Activated naive CD8-positive, alpha-beta T cell (primary cell): ENCODE measurements at regions not wholly inside any gene's neighbourhood (a gene's known extent, or its start where the extent isn't known, plus 50 kb on each side); places are given as distances from the start of the nearest gene placed in this dataset.

Source experiments
- H3K27ac Mint-ChIP-seq: one replicate; pipeline ENCODE4 v1.8.0; 2021; ENCODE audit warnings: mixed read lengths
- H3K27me3 Mint-ChIP-seq: one replicate; pipeline ENCODE4 v1.8.0; 2021; ENCODE audit warnings: mixed read lengths
- H3K36me3 Mint-ChIP-seq: one replicate; pipeline ENCODE4 v1.8.0; 2021; ENCODE audit warnings: mixed read lengths
- H3K4me1 Mint-ChIP-seq: one replicate; pipeline ENCODE4 v1.8.0; 2021; ENCODE audit warnings: low read depth, mixed read lengths
- H3K4me3 Mint-ChIP-seq: one replicate; pipeline ENCODE4 v1.8.0; 2021; ENCODE audit warnings: mild to moderate bottlenecking, mixed read lengths
- H3K9me3 Mint-ChIP-seq: one replicate; pipeline ENCODE4 v1.8.0; 2021; ENCODE audit warnings: low read depth, mixed read lengths

DNA sequence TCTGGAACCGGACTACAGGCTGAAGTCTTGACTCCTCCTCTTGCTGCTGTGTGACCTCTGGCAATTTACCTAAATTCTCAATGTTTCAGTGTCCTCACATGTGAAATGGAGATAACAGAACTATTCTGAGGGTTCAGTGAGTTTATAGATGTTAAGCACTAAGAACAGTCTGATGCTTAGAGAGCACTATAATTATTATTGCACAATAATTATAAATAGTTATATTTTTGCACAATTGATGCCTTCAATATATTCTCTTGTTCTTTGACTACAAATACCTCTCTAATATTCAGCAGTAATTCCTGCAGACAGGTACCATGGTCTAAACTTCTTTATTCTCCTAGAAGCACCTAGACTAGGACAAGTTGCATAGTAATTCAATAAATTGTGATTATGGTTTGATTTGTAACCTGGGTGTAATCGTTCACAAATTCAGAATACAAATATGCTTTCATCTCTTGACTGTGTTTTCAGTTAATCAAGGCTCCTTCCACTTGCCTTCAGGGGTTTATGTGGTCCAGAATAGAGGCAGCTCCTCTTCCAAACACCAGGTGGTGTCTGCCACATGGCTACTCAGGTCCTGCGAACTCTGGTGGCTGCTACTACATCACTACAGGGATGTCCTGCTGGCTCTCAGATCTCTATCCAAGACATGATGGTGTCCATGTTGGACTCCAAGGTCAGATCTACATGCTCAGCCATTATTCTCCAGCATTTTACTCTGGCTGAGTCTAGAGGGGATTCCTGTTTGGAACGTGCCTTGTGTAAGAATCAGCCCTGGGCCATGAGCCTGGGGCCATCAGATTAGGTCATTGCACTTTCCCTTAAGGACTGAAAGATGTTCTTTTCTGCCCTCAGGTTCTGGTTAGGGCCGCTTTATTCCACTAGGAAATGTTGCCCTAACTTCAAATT is 103.4 kb downstream of the QRFPR start:
- H3K27me3 Mint-ChIP-seq, result peaks cover 5% of the 10 kb centered on the region
- H3K9me3 Mint-ChIP-seq, result no peaks in the 10 kb centered on the region
- H3K4me1 Mint-ChIP-seq, result peaks cover 10% of the 10 kb centered on the region
- H3K27ac Mint-ChIP-seq, result no peak overlapping the region
- no peak overlapping the region for H3K4me3 Mint-ChIP-seq
- no peaks in the 10 kb centered on the region for H3K36me3 Mint-ChIP-seq

DNA sequence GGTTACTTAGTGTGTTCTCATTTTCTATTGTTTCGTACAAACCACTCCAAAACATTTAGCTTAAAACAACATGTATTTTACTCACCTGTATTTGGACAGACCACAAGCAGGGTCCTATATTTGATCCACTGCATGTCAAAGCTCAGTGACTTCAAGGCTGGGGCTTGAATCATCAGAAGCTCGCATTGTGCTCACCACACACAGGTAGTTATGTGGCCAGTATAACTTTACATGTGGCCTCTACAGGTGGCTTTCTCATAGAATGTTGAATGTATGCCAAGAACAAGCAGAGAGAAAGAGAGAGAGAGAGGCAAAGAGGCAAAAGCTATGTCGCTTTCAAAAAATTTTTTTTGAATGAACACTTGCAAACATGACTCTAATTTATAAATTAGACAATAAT is 107.6 kb downstream of the QRFPR start:
- Mint-ChIP-seq H3K36me3 (no peaks in the 10 kb centered on the region), H3K9me3 (no peaks in the 10 kb centered on the region), H3K27me3 (peaks cover 5% of the 10 kb centered on the region), H3K27ac (no peak overlapping the region), H3K4me3 (no peak overlapping the region), H3K4me1 (peaks cover 11% of the 10 kb centered on the region)

DNA sequence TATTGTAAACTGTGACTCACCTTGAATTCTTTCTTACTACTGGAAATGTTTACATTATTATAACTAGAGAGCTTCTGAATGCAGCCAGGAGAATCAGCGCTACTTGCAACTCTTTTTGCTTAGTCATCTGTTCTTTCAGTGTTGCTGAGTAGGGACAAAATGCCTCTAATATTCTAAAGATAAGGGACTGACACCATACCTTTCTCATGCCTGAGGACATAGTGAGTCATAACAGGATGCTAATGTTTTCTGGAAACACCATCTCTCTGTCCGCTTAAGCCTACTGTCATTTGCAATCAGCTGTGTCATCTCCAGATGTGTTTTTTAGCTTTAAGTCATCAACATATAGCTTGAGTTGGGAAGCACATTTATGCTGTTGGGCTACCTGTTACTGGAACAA is 108.3 kb downstream of the QRFPR start:
- Mint-ChIP-seq H3K27ac (no peak overlapping the region), H3K27me3 (peaks cover 3% of the 10 kb centered on the region), H3K9me3 (no peaks in the 10 kb centered on the region), H3K4me1 (peaks cover 11% of the 10 kb centered on the region), H3K4me3 (no peak overlapping the region), H3K36me3 (no peaks in the 10 kb centered on the region)

DNA sequence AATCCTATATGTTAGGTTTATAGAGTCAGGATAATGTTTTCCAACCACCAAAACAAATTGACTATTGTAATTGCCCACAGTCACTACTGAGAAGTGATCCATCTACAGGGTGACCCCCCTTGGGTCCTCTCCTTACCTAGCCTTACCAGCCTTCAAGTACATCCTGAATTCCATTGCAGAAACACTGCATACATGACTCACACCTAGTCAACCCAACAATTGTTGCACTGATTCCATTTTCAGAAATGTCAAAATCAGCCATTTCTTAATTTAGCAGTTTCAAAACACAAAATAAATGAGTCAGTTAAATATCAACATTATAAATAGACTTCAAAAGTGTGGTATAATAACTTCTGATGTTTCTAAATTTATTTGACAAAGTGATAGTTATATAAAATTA is 106.3 kb upstream of the TNIP3 start:
- Mint-ChIP-seq H3K4me1 (peaks cover 11% of the 10 kb centered on the region), H3K27ac (no peak overlapping the region), H3K36me3 (no peaks in the 10 kb centered on the region), H3K9me3 (no peaks in the 10 kb centered on the region), H3K27me3 (no peaks in the 10 kb centered on the region), H3K4me3 (no peak overlapping the region)

DNA sequence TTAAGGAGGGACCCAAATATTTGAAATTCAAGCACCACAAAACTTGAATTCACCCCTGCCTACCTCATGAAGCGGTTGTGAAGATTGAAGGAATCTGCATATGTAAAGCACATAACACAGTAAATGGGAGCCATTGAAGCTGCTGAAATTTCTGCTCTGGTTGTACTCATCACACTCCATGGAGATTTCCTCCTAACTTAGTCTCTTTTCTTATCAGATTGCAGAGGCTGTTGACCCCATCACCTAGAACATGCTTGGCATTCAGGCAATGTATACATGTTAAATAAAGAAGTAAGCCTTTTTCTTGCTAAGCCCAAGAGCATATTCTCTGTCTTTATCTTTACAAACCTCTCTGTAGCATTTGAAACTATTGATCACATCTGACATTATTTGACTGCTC is 104.9 kb upstream of the TNIP3 start:
- no peaks in the 10 kb centered on the region for H3K9me3 Mint-ChIP-seq
- no peaks in the 10 kb centered on the region for H3K27me3 Mint-ChIP-seq
- H3K4me3 Mint-ChIP-seq, result no peak overlapping the region
- H3K4me1 Mint-ChIP-seq, result peaks cover 11% of the 10 kb centered on the region
- no peak overlapping the region for H3K27ac Mint-ChIP-seq
- H3K36me3 Mint-ChIP-seq, result no peaks in the 10 kb centered on the region

DNA sequence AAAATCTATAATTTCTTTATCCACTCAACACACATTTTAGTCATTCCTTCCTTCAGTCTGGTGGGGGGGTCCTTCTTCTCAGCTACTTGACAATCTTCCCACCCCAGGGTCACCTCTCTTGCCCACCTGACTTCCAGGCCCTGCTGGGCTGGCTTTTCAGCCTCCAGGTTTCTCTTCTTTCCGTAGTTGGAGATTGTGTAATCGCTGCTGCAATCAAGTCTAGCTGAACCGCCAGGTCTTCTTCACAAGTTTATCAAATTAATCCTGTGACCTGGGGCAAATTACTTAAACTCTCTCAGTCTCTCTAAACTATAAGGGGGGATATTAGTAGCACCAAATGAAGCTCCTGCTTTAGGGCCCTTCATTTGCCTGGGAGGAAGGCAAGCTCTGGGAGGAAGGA is 102.9 kb upstream of the TNIP3 start:
- H3K27me3 Mint-ChIP-seq, result no peaks in the 10 kb centered on the region
- no peak overlapping the region for H3K27ac Mint-ChIP-seq
- H3K9me3 Mint-ChIP-seq, result no peaks in the 10 kb centered on the region
- no peak overlapping the region for H3K4me3 Mint-ChIP-seq
- no peaks in the 10 kb centered on the region for H3K4me1 Mint-ChIP-seq
- no peaks in the 10 kb centered on the region for H3K36me3 Mint-ChIP-seq

DNA sequence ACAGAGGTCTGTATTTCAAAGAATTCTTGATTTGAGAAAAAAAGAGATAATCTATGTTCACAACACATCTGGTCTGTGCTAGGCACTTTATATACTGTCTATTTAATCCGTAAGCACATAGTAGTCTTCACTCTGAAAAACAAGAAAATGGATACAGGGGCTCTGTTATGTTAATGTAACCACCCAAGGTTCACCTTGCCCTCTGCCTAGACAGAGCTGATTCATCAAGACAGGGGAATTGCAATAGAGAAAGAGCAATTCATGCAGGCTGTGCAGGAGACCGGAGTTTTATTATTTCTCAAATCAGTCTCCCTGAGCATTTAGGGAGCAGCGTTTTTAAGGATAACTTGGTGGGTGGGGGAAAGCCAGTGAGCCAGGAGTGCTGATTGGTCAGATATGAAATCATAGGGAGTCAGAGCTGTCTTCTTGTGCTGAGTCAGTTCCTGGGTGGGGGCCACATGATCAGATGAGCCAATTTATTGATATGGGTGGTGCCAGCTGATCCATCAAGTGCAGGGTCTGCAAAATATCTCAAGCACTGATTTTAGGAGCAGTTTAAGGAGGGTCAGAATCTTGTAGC is 92.9 kb upstream of the TNIP3 start:
- Mint-ChIP-seq H3K27ac (peak overlapping the region; percentile 82), H3K4me3 (peak overlapping the region; percentile 46), H3K4me1 (peaks cover 48% of the 10 kb centered on the region), H3K9me3 (no peaks in the 10 kb centered on the region), H3K36me3 (peaks cover 3% of the 10 kb centered on the region), H3K27me3 (no peaks in the 10 kb centered on the region)

DNA sequence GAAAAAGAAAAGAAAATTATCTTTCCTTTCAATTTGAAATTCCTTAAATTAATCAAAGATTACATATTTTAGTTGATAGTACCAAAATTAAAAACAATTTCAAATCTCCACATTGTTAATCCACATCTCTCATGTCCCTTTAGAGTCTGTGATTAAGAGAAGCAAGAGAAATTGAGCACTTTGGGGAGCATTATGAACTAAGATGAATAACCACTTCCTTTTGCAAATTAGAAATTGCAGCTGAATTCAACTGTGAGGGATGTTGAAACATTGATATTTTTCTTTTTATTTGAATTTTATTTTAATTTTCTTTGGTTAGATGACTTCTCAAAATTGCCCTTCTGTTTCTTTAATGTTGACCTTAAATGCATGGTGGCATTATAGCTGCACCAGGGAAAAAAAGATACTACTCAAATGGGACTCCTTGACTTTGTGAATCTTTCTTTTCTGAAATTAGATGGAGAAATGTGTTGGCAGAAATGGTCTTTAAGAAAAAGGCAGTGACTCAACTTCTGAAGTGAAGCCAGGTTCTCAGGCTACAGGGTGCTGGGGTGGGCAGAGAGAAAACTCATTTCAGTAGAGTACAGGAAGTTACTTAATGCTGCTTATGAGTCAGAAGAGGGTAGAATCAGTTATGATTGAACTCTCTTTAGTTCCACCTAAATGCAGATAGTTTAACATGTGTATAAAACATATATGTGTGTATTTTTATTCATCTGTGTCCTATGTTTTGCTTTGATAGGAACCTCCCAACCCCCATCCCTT is 92.0 kb upstream of the TNIP3 start:
- Mint-ChIP-seq H3K36me3 (peaks cover 3% of the 10 kb centered on the region), H3K27me3 (no peaks in the 10 kb centered on the region), H3K27ac (peak overlapping the region; percentile 82), H3K4me1 (peaks cover 48% of the 10 kb centered on the region), H3K4me3 (peak overlapping the region; percentile 46), H3K9me3 (no peaks in the 10 kb centered on the region)

DNA sequence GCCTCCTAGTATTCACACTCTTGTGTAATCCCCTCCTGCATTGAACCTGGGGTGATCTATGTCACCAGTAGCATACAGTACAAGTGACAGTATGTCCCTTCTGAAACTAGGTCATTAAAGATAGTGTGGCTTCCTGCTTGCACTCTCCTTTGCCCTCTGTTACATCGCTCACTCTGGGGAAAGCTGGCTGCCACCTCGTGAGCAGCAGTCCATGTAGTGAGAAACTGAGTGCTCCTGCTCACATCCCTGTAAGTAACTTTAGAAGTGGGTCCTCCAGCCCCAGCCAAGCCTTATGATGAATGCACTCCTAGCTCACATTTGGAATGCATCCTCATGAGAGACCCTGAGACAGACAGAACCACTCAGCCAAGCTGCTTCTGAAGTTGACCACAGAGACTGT is 89.8 kb upstream of the TNIP3 start:
- H3K27me3 Mint-ChIP-seq, result no peaks in the 10 kb centered on the region
- peak overlapping the region; percentile 17 for H3K27ac Mint-ChIP-seq
- H3K9me3 Mint-ChIP-seq, result no peaks in the 10 kb centered on the region
- H3K4me1 Mint-ChIP-seq, result peaks cover 50% of the 10 kb centered on the region
- H3K36me3 Mint-ChIP-seq, result peaks cover 3% of the 10 kb centered on the region
- H3K4me3 Mint-ChIP-seq, result no peak overlapping the region

DNA sequence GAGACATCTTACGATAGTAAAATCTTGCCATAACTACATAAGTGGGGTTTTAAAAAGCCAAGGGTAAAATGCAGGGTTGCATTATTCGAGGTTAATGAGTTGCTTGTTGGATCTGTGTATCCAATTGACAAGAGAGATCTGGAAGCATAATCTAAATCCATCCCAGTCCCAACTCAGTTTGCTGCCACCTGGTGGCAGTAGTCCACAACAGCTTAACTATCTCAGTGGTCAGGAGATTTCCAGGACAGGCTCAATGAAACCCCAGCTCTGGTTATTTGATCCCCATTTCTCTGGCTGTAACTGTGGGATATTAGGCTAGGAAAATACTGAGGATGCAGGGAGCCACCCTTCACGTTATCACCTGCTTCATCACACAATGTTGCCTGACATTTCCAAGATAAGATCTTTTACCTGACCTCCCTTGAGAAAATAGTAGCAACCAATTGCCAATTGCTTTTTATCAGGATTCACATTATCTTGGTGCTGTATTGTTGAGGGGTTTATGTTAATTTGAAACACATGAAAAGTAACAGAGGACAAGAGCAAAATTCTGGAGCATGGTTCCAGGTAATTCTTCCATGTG is 88.2 kb upstream of the TNIP3 start:
- Mint-ChIP-seq H3K36me3 (peaks cover 3% of the 10 kb centered on the region), H3K9me3 (no peaks in the 10 kb centered on the region), H3K4me3 (no peak overlapping the region), H3K27ac (no peak overlapping the region), H3K27me3 (no peaks in the 10 kb centered on the region), H3K4me1 (peaks cover 44% of the 10 kb centered on the region)

DNA sequence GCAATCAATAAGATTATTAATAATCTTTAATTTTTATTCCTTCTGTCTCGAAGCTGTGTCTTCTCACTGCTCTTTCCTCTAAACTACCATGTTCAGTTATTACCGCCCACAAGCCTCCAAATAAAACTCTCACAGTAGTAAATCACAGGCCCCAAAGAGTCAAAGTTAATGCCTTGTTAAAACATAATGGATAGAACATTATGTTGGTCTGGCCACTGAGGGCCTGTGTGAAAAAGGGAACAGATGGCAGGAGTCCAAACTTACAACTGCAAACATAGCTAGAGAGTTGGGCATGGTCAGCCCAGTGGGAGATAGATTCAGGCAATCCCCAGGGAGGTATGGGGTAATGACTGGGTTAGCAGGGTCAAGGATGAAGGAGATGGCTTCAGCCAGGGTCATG is 84.6 kb upstream of the TNIP3 start:
- Mint-ChIP-seq H3K4me3 (no peak overlapping the region), H3K27me3 (no peaks in the 10 kb centered on the region), H3K4me1 (peaks cover 16% of the 10 kb centered on the region), H3K9me3 (no peaks in the 10 kb centered on the region), H3K36me3 (peaks cover 3% of the 10 kb centered on the region), H3K27ac (no peak overlapping the region)

DNA sequence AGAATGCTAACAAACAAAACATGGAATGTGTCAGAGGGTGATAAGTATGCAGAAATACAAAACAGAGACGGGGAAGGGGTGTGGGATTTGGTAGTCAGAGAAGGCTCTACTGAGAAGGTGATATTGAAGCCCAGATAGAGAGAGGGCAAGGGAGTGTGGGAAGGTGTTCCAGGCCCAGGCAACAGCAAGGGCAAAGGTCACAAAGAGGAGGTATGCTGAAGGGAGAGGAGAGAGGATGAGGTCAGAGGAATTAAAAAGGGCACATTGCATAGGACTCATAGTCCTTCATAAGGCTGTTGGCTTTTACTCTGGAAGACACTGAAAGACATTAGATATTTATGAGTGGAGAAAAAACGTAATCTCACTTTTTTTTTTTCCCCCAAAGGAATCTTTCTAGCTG is 82.6 kb upstream of the TNIP3 start:
- no peak overlapping the region for H3K27ac Mint-ChIP-seq
- no peak overlapping the region for H3K4me3 Mint-ChIP-seq
- no peaks in the 10 kb centered on the region for H3K27me3 Mint-ChIP-seq
- peaks cover 9% of the 10 kb centered on the region for H3K4me1 Mint-ChIP-seq
- H3K36me3 Mint-ChIP-seq, result no peaks in the 10 kb centered on the region
- no peaks in the 10 kb centered on the region for H3K9me3 Mint-ChIP-seq

DNA sequence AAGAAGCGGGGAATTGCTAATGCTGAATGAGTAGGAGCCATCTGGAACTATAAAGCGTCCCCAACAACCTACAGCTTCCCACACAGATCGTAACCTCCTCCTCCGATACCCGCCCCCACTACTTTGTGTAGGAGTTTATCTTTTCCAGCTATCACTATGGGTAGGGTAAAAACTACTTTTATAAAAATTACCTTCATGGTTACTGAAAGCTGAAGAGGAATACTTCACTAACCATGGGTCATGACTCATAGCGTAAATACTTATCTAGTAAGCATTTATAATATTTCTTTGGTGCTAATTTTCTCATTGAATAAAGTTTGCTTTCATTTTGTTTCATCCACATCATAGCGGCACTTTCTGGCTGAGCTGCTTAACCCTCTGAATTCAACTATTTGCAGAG is 79.4 kb upstream of the TNIP3 start:
- Mint-ChIP-seq H3K36me3 (no peaks in the 10 kb centered on the region), H3K4me3 (peak overlapping the region; percentile 49), H3K27me3 (no peaks in the 10 kb centered on the region), H3K27ac (no peak overlapping the region), H3K9me3 (no peaks in the 10 kb centered on the region), H3K4me1 (peaks cover 7% of the 10 kb centered on the region)

DNA sequence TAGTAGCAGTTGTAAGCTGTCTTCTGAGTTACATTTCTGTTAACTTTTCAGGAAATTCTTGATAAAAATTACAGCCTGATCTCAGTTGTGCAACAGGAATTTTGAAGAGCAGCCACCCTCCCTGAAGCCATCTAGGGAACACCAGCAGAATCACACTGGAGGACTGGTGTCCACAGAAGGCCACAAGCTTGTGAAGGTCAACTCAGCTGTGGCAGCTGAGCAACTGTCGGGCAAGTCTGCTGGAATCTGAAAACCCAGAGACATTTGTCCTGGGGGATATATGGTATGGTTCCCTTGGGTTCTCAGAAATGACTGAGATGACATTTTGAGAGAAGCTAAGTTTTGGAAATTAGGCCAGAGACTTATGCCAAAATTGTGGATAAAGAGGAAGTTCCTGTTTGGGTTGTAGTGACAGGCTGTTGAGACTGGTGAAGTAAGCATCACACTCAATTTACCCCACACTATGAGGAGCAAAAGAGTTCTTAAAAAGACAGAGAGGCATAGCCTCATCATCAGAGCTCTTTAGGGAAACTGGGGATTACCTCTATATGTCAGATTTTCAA is 78.1 kb upstream of the TNIP3 start:
- Mint-ChIP-seq H3K9me3 (no peaks in the 10 kb centered on the region), H3K27ac (no peak overlapping the region), H3K36me3 (no peaks in the 10 kb centered on the region), H3K4me3 (no peak overlapping the region), H3K4me1 (peaks cover 7% of the 10 kb centered on the region), H3K27me3 (no peaks in the 10 kb centered on the region)

DNA sequence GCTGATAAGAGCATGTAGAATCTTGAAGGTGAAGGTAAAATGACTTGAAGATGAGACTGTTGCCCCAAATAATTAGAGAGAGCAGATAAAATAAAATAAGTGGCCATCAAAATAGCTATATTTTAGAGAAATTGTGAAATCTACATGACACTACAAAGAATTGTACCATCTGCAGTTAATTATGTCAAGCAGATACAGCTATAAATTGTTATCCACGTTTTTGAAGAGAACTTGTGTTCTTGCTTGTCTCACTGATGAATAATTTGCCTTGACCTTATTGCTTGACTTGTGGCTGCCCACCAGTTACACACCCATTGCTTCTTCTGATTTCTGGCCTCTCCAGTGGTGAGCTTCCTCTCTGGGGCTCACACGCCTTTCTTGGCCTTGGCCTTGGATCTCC is 75.8 kb upstream of the TNIP3 start:
- Mint-ChIP-seq H3K4me1 (peaks cover 7% of the 10 kb centered on the region), H3K27ac (no peak overlapping the region), H3K27me3 (no peaks in the 10 kb centered on the region), H3K4me3 (no peak overlapping the region), H3K36me3 (no peaks in the 10 kb centered on the region), H3K9me3 (no peaks in the 10 kb centered on the region)
